ENCODE measurements at regions not wholly inside any gene's neighbourhood (a gene's known extent, or its start where the extent isn't known, plus 50 kb on each side); places are given as distances from the start of the nearest gene placed in this dataset.

DNA sequence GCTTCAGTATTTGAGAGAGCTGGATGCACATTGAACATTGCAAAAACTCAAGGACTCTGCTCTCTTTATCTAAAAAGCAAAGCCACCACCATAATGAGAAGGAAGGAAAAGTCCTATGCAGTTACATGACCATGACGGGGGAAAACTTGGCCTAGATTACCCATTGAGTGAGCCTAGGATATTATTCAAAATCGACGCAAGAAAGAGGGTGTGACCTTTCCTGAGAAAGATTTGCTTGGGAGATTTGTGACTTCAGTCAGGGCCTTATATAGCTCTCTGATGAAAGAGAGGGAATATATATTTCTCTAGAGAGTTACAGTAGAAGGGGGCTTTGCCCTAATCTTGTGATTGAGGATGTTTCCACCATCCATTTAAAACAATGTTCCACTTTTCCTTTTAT is 153.0 kb upstream of the DPYD start:
- TF ChIP-seq EZH2 (IDR thresholded peaks at IDR 0.05): no peak
- TF ChIP-seq, protein P1, sequence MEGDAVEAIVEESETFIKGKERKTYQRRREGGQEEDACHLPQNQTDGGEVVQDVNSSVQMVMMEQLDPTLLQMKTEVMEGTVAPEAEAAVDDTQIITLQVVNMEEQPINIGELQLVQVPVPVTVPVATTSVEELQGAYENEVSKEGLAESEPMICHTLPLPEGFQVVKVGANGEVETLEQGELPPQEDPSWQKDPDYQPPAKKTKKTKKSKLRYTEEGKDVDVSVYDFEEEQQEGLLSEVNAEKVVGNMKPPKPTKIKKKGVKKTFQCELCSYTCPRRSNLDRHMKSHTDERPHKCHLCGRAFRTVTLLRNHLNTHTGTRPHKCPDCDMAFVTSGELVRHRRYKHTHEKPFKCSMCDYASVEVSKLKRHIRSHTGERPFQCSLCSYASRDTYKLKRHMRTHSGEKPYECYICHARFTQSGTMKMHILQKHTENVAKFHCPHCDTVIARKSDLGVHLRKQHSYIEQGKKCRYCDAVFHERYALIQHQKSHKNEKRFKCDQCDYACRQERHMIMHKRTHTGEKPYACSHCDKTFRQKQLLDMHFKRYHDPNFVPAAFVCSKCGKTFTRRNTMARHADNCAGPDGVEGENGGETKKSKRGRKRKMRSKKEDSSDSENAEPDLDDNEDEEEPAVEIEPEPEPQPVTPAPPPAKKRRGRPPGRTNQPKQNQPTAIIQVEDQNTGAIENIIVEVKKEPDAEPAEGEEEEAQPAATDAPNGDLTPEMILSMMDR (IDR thresholded peaks at IDR 0.05): no peak
- TF ChIP-seq EZH2phosphoT487 (IDR thresholded peaks at IDR 0.05): no peak

Measured in neural progenitor cell (in vitro differentiated cells).